ENCODE measurements at regions not wholly inside any gene's neighbourhood (a gene's known extent, or its start where the extent isn't known, plus 50 kb on each side); places are given as distances from the start of the nearest gene placed in this dataset.

DNA sequence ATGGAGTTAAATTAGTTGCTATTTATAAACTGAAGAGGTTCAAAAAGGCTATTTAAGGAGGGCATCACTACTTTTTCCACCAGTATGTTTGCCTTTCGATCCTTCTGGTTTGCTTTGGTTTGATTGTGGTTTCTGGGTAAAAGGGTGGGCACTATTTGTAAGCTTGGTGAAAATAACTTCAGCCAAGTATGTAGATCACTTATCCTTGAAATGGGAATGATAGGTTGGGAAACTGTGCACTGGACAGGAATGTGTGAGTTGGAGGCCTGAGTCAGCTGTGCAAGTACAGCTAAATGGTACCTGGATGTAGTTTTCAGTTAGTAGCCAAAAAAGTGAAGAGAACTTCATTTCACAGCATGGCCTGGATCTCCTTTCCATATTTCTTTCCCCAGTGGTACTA is 466.2 kb downstream of the ENC1 start:
- no peak for DNase-seq

DNA sequence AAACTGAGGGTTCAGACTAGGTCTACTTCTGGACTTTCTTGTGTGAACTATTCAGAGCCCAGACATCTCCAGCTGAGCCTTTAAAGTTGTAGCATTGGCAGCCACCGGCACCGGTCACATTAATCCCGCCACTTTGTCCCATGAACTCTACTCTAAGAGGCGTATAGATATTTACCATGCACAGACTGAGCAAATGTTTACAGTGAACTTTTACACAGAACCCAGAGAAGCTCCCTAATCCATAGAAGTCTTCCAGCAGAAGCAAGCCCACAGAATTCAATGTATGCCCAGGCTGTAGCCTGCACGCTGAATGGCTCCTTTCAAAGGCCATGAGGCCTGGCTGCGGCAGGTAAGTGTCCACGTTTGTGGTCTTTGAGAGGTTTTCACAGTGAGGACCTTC is 466.9 kb downstream of the ENC1 start:
- DNase-seq: no peak

DNA sequence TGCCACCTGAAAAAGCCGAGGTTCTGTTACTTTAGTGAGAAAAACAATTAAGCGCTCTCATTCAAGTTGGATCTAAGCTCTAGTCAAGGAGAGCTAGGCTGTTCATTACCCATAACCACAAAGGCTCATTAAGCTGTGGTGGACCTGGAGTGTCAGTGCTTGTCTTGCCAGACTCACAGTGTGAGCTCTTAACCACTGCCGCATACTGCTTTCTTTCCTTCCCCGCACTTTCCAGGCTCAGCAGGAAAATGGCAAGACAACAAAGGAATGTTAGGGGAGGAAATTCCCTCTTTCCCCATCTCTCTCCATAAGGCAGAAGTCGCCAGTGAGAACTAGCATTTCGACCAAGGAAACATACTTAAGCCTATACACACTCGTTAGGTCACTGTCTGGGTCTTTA is 467.3 kb downstream of the ENC1 start:
- no peak for DNase-seq

DNA sequence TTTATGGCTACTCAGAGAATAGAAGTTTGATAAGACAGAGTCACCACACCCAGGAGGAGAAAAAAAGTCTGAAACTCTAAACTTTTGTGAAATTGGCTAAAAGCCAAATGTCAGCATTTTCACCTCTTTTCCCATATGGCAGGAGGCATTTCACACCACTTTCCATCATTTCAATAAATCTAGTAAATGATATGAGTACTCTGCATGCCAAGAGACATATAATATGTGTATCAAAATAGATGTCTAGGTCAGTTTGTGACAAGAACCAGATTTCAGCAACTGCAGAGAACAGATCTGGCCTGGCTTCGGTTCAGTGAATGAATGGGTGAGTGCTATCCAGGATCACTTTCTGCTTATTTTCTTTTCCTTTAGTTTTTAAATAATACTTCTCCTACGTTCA is 470.8 kb downstream of the ENC1 start:
- peak; percentile 17 for DNase-seq

DNA sequence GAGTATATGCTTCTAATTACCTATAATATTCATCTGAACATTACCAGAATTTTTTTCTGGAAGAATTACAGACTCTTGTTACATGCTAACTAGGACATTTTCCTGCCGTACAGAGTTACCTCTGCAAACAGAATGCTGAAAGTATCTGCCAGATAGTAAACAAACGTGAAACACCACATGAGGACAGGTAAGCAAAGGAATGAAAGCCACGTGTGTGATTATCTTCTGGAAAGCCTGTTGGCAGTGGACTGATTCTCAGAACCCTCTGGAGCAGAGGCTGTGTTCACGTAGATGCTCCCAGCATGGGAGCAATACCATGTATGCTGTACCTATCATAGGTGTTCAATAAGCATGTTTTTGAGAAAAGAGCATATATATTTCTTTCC is 472.6 kb downstream of the ENC1 start:
- no peak for DNase-seq

DNA sequence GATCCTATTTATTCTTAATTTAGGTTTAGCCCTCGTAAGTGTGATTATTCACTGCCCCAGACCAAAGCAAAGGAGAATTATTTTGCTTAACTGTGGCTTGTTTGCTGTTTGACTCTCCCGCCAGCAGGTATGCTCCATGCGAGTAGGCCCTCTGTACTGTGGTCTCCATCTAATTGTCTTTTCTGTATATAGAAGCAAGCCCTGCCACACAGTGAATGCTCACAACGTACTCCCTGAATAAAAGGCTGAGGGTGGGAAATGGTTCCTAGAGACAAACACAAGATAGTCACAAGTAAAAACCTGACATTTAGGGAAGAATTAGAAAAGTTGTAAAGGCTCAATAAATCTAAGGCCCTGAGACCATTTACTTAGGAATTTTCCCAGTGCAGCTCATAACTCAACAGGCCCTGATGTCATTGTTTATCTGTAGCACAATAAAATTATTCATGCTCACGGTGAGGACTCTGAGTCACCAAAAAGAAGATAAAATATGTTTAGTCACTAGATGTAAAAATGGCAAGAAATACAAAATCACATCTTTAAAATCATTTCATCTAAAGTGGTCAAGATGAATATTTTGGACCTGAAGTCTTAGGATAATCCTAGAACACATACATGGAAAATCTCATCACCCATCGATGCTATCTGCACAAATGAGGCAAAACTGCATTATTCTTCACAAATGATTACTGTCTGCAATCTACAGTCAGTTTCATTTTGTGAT is 473.2 kb downstream of the ENC1 start:
- DNase-seq: no peak

DNA sequence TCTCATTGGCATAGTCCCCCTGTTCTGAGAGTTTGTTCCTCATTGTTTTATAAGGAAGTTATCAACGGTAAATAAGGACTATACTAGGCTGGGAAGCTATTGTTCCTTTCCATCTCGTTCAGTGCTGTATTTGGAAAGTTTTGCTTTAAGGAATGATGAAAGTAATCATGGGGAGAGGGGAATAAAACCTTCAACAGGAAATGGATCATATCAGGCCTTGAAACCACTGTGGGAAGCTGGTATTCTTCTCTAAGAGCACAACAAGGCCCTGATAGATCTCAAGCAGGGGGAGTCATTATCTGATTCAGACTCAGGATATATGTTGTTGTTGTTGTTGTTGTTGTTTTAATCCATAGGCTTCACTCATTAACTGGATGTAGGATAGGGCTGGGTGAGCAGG is 474.5 kb downstream of the ENC1 start:
- DNase-seq: no peak

DNA sequence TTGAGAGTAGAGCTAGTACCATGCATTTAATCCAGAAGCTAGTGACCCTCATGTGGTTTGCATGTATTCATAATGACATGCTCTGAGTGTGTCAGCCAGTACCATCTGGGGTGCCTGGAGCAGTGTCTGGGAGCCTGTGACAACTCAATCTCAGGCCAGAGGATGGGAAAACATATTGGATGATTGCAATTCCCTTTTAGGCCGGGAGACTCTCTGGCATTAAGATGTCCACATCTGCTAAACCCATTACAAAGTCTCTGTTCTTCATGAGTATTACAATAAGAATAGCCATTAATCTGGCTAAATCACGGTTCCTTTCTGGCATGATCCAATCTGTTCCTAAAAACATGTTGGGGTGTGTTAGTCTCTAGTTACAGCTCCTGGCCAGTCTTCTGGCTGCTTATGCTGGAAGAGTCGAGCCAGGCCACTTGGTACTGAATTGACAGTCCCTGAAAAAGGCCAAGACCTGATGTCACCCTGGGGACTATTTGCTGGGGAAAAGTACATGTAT is 475.7 kb downstream of the ENC1 start:
- peak; percentile 27 for DNase-seq

DNA sequence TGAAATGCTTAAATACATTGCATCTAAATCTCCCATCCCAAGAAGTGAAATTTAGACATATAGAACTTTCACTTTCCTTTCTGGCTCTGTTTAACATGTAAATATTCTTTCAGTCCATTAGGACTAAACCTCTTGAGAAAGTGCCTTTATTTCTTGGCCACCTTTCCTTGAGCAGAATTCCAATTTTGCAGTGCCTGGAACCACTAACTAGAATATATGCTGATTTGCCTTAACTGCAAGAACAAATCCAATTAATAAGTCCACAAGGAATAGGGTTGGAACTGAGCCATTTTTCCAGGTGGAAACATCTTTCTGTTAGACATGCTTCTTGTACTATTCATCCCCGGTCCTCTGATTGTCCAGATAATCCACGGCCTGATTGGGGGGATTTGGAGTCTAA is 478.0 kb downstream of the ENC1 start:
- peak; percentile 38 for DNase-seq

DNA sequence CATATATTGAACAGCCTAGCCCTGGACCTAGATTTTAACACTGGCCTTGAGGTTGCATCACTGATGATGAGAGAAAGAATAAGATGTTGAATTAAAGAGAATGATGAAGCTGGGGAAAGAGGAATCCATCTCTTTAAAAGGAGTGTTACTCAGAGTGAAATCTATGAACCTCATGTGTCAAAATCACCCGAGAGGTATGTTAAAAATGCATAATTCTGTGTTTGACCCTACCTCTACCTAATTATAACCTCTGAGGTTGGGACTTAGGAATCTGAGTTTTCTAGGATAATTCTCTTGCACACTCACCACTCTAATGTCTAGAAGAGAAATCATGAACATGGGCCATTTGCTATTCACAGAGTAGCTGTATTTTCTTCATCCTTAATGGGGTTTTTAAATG is 479.4 kb downstream of the ENC1 start:
- DNase-seq: no peak

DNA sequence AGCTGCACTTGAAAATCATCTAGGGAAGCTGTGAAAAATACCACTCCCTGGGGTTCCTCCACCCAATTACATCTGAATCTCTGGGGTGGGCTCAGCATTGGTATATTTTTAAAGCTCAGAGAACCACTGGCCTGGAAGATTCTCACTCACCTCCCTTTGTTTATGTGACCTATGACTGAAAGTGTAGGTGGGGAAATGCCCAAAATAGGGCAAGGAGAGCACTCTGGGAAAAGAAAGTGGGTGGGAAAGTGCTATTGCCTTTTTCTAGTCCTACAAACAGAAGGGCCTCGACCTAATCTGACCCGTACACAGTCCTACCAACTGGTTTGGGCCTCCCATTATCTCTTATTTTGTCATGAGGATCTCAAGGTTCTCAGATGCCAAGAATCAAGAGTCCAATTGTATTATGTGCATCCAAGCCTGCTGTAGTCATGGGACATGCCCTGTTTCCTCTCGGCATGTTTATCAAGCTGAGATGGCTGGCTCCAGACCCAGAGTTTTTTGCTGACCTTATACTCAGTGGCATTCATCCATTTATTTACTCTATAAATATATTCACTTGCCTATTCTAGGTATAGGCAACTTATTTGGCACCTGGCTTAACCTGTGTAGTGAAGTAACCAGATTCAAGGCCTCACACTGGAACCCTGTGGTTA is 483.7 kb downstream of the ENC1 start:
- DNase-seq: peak; percentile 82

DNA sequence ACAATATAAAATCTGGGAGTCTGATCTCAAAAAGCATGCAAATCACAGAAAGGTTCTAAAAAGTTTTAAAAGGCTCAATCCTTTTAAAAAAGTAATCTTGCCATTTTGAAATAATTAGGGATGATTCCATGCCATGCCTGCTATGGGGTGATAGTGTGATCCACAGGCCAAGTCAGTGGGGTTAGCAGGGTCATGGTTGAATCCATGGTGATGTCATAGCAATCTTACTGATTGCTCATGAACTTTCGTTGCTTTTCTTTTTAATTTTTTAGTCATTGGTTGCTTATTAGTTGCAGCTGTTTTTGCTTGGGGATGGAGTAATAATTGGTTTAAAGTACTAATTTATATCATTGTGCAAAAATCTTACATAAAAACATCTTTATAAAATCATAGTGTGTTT is 485.0 kb downstream of the ENC1 start:
- DNase-seq: no peak

DNA sequence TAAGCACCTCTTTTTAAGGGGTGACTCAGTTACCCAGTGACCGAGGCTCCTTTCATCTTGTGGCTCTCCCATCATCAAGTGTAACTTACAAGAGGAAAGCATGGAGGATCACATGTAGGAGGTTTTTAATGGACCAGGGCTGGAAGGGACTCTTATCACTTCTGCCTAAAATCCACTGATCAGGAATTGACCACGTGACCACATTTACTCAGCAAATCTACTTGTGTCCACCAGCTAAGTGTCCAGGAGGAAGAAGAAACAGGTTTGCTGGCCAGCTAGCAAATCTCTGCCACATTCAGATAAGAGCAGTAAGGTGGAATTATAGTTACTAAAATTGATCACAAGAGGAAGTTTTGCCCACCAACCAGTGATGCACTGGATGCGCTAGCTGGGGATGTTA is 486.0 kb downstream of the ENC1 start:
- no peak for DNase-seq

DNA sequence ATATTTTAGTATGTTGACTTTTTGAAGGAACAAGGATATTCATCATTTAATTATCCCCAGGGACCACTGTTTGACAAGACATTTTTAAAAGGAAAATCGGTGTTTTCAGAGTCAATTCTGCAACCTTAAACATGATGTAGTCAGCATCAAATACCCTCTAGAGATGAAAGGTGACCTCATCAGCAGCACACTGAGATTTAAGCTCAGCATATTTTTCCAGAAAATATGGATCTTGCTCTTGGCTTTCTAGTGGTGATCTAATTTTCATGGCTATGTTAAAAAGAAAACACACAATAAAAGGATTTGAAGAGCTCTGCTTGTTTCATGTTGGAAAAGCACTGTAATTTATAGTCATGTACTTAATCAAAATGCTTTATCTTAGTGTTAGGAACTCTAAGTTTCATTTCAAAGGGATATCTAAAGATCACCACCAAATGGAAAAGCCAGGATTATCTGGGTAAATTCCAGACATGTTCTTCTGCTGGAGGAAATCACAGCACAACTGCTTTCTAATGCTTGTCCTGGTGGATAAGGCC is 487.2 kb downstream of the ENC1 start:
- DNase-seq: no peak

DNA sequence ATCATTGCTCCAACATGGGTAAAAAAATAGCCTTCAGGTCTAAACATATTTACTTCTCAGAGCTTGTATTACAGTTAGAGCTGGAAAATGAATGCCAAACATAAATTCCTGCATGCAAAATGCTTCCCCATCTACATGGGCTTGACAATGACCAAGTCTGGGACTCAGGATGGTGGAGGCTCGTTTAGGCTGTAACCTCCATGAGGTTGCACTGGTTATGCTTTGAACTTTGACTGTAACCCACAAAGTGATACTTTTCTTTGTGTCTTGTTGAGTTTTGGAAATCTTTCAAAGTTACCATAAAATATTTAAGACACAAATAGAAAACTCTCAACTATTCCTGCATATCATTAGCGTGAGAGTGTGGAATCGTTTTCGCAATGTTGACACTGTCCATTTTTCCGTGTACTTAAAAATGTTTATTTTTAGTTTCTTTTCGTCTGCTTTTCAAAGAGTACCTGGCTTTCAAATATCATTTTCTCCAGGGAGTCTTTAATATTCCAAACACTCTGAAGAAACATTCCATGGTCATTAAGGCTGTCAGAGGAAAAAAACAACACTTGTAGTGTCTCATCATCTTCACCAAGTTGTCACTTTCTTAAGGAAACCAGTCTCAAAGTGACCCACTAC is 487.8 kb downstream of the ENC1 start:
- DNase-seq: no peak

DNA sequence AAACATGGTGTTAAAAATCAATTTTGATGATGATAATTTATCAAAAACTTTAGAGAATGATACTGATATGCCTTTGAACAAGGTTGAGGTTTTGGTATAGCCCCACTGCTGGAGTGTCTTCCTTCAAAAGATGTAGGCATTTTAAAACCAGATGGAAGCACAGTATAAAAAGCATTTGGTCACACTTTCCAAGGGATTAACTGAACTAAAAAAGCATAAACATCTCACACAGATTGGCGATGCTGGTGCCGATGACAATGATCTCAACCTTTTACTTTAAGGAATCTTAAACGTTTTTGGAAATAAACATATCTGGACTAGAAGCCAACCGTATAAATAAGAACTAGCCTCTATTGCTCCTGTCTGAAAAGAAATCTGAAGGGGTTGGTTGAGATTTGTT is 488.4 kb downstream of the ENC1 start:
- no peak for DNase-seq

DNA sequence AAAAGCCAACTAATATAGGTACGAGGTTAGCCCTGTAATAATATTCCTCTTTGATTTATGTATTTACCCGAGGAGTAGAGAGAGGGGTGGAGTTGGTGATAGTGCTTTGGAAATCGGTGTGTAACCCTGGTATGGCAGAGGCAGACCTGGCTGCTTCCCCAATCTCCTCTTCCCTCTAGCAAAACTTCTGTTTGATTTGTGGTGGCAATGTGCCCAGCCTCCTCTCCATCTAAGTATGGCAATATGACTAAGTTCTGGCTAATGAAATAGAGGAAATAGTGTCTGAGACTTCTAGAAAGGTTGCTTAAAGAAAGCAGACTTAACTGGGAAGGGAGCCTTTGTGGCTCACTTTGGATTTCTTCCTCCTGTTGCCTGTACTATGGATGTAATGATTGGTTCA is 491.1 kb downstream of the ENC1 start:
- no peak for DNase-seq

DNA sequence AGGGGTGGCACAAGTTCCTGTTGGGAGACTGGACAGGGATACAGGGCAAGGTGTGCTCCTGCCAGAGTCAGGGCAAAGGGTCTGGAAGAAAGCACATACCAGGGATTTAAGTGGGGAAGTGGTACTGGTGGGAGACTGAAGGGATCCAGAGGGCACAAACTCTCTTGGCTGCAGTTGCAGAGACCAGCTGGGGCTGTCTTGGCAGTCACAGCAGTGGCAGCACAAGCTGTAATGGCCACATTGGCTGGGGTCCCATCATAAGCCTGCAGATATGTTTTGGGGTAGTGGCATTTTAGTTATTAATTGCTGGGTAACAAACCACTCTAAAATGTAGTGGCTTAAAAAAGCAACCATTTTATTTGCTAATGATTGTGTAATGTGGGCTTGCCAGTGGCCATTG is 492.2 kb downstream of the ENC1 start:
- DNase-seq: no peak

DNA sequence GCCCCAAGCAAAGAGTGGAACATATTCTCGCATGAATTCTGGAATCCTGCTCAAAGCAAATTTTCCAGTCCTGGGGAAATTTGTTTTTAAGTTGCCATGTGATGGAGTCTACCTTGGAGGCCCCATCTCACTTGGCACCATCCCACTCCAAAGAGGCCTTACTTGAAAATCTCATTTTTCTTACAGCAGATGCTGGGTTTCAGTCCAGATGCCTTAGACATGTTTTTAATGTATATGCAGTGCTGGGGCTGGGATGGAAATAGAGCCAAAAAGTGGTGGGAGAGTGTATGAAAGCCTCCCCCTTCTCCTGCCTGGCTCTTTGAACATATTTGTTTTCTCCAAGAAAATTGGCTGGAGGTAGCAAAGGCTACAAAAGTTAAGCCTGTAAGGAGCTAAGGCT is 493.7 kb downstream of the ENC1 start:
- no peak for DNase-seq

DNA sequence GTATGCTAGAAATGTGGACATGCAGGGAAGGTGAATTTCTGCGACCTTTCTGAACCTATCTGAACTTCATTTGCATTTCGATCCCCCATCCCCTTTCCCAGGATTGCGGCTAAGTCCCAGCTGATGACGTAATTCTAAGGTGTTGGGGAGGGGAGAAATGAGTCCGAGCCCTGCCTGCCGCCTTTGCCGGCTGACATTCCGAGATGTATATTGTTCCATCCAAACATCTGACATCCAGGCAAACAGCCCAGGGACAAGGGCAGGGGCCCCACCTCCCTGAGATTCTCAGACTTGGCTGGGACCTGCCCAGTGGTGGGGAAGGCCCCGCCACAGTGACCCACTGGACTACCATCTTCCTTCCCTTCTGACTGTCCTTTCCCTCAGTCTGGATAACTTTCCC is 494.6 kb downstream of the ENC1 start:
- DNase-seq: no peak

DNA sequence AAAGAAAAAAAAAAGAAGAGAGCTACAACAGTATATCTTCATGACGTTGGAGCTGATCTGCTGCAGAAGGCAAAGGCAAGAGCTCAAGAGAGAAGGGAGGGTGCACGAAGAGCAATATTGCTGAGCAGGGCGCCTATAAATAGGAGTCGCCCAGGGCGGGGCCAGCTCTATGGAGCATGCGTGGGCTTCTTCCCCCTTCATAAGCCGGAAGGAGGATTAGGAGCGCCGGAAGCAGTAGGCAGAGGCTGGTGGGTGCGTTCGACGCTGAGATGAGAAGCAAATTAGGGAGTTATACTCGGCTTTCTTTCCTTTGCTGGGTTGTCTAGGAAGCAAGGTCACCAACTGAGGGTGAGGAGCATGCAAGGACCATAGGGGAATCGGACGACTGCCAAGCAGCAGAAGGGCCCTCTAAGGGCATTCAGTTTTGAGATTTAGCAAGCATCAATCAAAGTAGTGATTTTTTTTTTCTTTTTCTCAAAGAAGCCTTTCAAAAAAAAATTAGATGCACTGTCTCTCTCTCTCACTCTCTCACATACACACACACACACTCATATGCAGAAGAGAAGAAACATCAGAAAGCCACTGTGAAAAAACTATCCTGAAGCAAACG is 496.7 kb downstream of the ENC1 start:
- DNase-seq: no peak

DNA sequence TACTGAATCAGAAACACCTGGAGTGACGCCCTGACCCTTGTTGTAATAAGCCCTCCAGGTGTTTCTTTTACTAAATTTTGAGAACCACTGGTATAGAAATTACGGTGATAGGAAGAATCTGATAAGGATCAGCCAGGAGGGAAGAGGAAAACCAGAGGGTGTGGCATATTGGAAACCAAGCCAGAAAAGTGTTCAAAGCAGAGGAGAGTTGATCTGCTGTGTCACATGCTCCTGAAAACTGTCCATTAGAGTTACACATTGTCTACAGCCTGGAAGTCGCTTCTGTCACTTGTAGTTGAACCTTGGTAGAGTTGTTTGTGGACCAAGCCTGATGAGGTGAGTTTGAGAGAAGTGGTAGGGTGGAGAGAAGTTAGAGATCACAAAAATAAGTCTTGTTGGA is 497.4 kb downstream of the ENC1 start:
- no peak for DNase-seq

DNA sequence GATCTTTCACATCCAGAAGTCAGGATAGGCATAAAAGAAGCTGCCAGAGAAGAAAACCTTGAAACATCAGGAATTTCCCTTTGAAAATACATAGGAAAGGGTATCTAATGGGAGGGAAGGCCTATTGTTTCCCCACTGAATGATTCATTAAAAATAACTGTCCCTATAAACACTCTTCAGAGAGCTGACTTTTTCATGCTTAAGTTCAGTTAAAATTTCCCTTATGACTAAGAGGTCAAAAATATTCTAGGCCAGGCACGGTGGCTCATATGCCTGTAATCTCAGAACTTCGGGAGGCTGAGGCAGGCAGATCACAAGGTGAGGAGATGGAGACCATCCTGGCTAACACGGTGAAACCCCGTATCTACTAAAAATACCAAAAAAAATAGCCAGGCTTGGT is 499.5 kb downstream of the ENC1 start:
- DNase-seq: no peak

DNA sequence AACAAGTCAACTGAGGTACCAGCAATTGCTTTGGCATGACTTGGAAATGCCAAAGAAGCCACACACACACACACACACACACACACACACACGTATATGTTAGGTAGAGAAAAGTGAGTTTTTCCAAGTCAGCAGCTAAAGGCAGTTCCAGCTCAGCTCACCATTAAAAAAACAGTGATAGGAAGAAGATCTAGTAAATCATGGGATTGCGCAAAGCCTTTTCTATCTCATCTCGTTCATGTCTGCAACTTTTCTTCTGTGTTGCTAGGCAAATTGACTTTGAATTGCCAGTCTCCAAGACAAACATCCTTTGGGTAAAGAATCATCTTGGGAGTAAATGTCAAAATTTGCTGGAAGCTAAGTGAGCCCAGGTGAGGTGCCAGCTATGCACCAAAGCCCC is 500.1 kb downstream of the ENC1 start:
- DNase-seq: no peak

All from NCI-H69 (cell line).